ENCODE measurements at regions not wholly inside any gene's neighbourhood (a gene's known extent, or its start where the extent isn't known, plus 50 kb on each side); places are given as distances from the start of the nearest gene placed in this dataset.

GRCh38 chr9:99352826-99353225 lies 130.7 kb downstream of the SEC61B start:
- TF ChIP-seq YY1 (IDR thresholded peaks at IDR 0.05; ENCODE audit: low read depth) = no peak
- TF ChIP-seq CTCF (IDR thresholded peaks at IDR 0.05) = no peak
- TF ChIP-seq RXRA (IDR thresholded peaks at IDR 0.05; ENCODE audit: borderline replicate concordance, low read depth) = no peak
- TF ChIP-seq, protein P1, sequence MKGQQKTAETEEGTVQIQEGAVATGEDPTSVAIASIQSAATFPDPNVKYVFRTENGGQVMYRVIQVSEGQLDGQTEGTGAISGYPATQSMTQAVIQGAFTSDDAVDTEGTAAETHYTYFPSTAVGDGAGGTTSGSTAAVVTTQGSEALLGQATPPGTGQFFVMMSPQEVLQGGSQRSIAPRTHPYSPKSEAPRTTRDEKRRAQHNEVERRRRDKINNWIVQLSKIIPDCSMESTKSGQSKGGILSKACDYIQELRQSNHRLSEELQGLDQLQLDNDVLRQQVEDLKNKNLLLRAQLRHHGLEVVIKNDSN (IDR thresholded peaks at IDR 0.05; ENCODE audit: borderline replicate concordance, low read depth) = no peak
- TF ChIP-seq MEF2A (IDR thresholded peaks at IDR 0.05; ENCODE audit: borderline replicate concordance, low read depth) = no peak
- TF ChIP-seq ELF1 (IDR thresholded peaks at IDR 0.05) = no peak
- Histone ChIP-seq H3K79me2 (ENCODE audit: insufficient read depth) (no peaks in the 10 kb centered on the region), H3K4me2 (no peak overlapping the region), H3F3A (replicated peaks; ENCODE audit: insufficient read depth) (no peaks in the 10 kb centered on the region), H3K27me3 (ENCODE audit: insufficient read depth) (no peaks in the 10 kb centered on the region), H3K9me2 (no peaks in the 10 kb centered on the region), H3K27ac (ENCODE audit: low read depth in 2 of 2, low read length in 1 of 2) (no peak overlapping the region), H3K9ac (no peak overlapping the region), H3K4me3 (ENCODE audit: low read depth in 2 of 2, low read length in 1 of 2) (no peak overlapping the region), H2AFZ (ENCODE audit: low read depth) (no peak overlapping the region), H3K4me1 (ENCODE audit: control insufficient read depth in 1 of 2, insufficient read depth in 2 of 2, low read depth in 1 of 2, low read length in 1 of 2) (peaks cover 0 to 10% of the 10 kb centered on the region in 2 experiments; a peak in 1 of 4 replicates), H3K36me3 (replicated peaks in 1 of 2; ENCODE audit: control insufficient read depth in 1 of 2, insufficient read depth in 2 of 2, low read length in 1 of 2) (no peaks in the 10 kb centered on the region), H3K9me3 (no peaks in the 10 kb centered on the region), H4K20me1 (ENCODE audit: insufficient read depth) (no peaks in the 10 kb centered on the region)
- ChIA-PET CTCF (no interaction called here), POLR2A (no interaction called here)
- DNase-seq = no peak
- WGBS (ENCODE audit: low lambda C conversion rate) = 65% methylated on average over 4 of the region's 4 CpGs

DNA sequence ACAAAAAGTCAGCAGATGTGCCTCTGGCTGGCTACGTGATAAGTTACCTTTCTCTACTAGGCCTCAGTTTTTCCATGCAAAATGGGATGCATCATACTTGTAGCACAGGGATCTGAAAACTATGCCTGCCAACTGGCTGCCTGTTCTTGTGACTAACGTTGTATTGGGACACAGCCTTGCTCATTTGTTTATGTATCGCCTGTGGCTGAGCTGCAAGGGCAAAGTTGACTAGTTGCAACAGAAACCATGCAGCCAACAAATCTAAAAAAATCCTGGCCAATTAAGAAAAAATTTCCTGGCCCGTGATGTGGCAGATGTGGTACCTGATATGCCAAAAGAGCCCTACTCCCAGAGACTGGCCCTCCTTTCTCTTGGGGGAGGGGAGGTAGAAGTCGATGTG lies 131.3 kb downstream of the SEC61B start:
- H2AFZ ChIP-seq (ENCODE audit: low read depth) = no peak overlapping the region
- H3K4me1 ChIP-seq (ENCODE audit: control insufficient read depth in 1 of 2, insufficient read depth in 2 of 2, low read depth in 1 of 2, low read length in 1 of 2) = peaks cover 0 to 10% of the 10 kb centered on the region in 2 experiments; a peak in 1 of 4 replicates
- TF ChIP-seq RCOR1 (IDR thresholded peaks at IDR 0.05; ENCODE audit: low read length) (no peak), RXRA (IDR thresholded peaks at IDR 0.05; ENCODE audit: borderline replicate concordance, low read depth) (no peak), NRF1 (IDR thresholded peaks at IDR 0.05; ENCODE audit: low read depth, low read length) (no peak), PBX3 (IDR thresholded peaks at IDR 0.05) (no peak), SMC3 (IDR thresholded peaks at IDR 0.05; ENCODE audit: low read depth, low read length) (no peak), SIN3A (IDR thresholded peaks at IDR 0.05; ENCODE audit: borderline replicate concordance, low read depth, low read length) (no peak), FOSL2 (IDR thresholded peaks at IDR 0.05; ENCODE audit: borderline replicate concordance, low read depth) (no peak), USF2 (IDR thresholded peaks at IDR 0.05; ENCODE audit: borderline replicate concordance, low read depth, low read length) (no peak), EZH2phosphoT487 (IDR thresholded peaks at IDR 0.05; ENCODE audit: borderline replicate concordance, low read depth) (no peak), GATA2 (CRISPR knock-in tag; IDR thresholded peaks at IDR 0.05) (no peak), FOXJ3 (CRISPR knock-in tag; IDR thresholded peaks at IDR 0.05) (no peak), MXI1 (IDR thresholded peaks at IDR 0.05; ENCODE audit: low read depth, low read length) (no peak), YY1 (IDR thresholded peaks at IDR 0.05; ENCODE audit: low read depth) (no peak)
- TF ChIP-seq, protein P2, sequence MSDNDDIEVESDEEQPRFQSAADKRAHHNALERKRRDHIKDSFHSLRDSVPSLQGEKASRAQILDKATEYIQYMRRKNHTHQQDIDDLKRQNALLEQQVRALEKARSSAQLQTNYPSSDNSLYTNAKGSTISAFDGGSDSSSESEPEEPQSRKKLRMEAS (IDR thresholded peaks at IDR 0.05; ENCODE audit: low read depth) = no peak
- no peak for DNase-seq
- H3K9me3 ChIP-seq = no peaks in the 10 kb centered on the region
- POLR2A ChIA-PET = no interaction called here
- no peaks in the 10 kb centered on the region for H3K79me2 ChIP-seq (ENCODE audit: insufficient read depth)
- no peak overlapping the region for H3K4me3 ChIP-seq (ENCODE audit: low read depth in 2 of 2, low read length in 1 of 2)
- H3K9ac ChIP-seq = no peak overlapping the region
- CTCF ChIA-PET = no interaction called here
- WGBS (ENCODE audit: low lambda C conversion rate) = 65% methylated on average over 5 of the region's 5 CpGs
- H3K27me3 ChIP-seq (ENCODE audit: insufficient read depth) = no peaks in the 10 kb centered on the region
- H3F3A ChIP-seq (replicated peaks; ENCODE audit: insufficient read depth) = no peaks in the 10 kb centered on the region
- H3K4me2 ChIP-seq = no peak overlapping the region
- no peaks in the 10 kb centered on the region for H3K9me2 ChIP-seq
- no peaks in the 10 kb centered on the region for H4K20me1 ChIP-seq (ENCODE audit: insufficient read depth)
- no peak overlapping the region for H3K27ac ChIP-seq (ENCODE audit: low read depth in 2 of 2, low read length in 1 of 2)
- H3K36me3 ChIP-seq (replicated peaks in 1 of 2; ENCODE audit: control insufficient read depth in 1 of 2, insufficient read depth in 2 of 2, low read length in 1 of 2) = no peaks in the 10 kb centered on the region
